Naive thymus-derived CD4-positive, alpha-beta T cell (primary cell): ENCODE measurements at regions not wholly inside any gene's neighbourhood (a gene's known extent, or its start where the extent isn't known, plus 50 kb on each side); places are given as distances from the start of the nearest gene placed in this dataset.

ENCODE experiments used
- ATAC-seq: fragments of 150-1000 bp; cut with Tn5 transposase; 2 replicates; pipeline ENCODE4 v1.10.0; 2021; ENCODE audit warnings: mild to moderate bottlenecking, moderate library complexity
- CTCF ChIA-PET: fragments of 350-600 bp; sonication (Branson Sonifier 250); formaldehyde crosslinking; loops from one replicate; lab custom pipeline; 2021; ENCODE audit warnings: antibody characterized with exemption; lab: Charles Lee
- POLR2A ChIA-PET: fragments of 350-600 bp; sonication (Branson Sonifier 250); formaldehyde crosslinking; loops from one replicate; lab custom pipeline; 2021; ENCODE audit warnings: antibody characterized with exemption, inconsistent platforms; lab: Charles Lee
- DNase-seq, 9 donors: peaks; one replicate each; pipeline versions ENCODE4 v3.0.0 to v3.0.0-alpha.2; 2020 to 2022; ENCODE audit warnings: mixed read lengths in 1 of 9
- H3K27ac ChIP-seq: one replicate; pipeline ENCODE4 v1.7.0; 2013; ENCODE audit warnings: mild to moderate bottlenecking, low read depth, low read length, moderate library complexity
- H3K27me3 ChIP-seq, 2 donors: one replicate each; pipeline ENCODE4 v1.7.0; 2013; ENCODE audit warnings: low read length in 2 of 2, mild to moderate bottlenecking in 2 of 2, moderate library complexity in 2 of 2; ENCODE audit not compliant: control insufficient read depth in 2 of 2, insufficient read depth in 2 of 2
- H3K36me3 ChIP-seq, 3 experiments: 1 replicate in 2 of 3; 2 replicates in 1 of 3; pipeline ENCODE4 v1.7.0; 2013; ENCODE audit warnings: low read length in 3 of 3, mild to moderate bottlenecking in 3 of 3, moderate library complexity in 1 of 3; ENCODE audit not compliant: insufficient read depth in 3 of 3, control insufficient read depth in 2 of 3
- H3K4me1 ChIP-seq, 2 donors: one replicate each; pipeline ENCODE4 v1.7.0; 2013; ENCODE audit warnings: low read length in 2 of 2, mild to moderate bottlenecking in 2 of 2, moderate library complexity in 1 of 2; ENCODE audit not compliant: control insufficient read depth in 2 of 2, insufficient read depth in 2 of 2
- H3K4me3 ChIP-seq: 2 replicates; pipeline ENCODE4 v1.7.0; 2013; ENCODE audit warnings: mild to moderate bottlenecking, low read length
- H3K9me3 ChIP-seq, 3 experiments: 1 replicate in 2 of 3; 2 replicates in 1 of 3; pipeline ENCODE4 v1.7.0; 2013; ENCODE audit warnings: low read length in 3 of 3; ENCODE audit not compliant: control insufficient read depth in 2 of 3
- H3K27ac Mint-ChIP-seq, 9 donors: one replicate each; pipeline ENCODE4 v1.8.0; 2020 to 2022; ENCODE audit warnings: mixed read lengths in 9 of 9, mild to moderate bottlenecking in 8 of 9, moderate library complexity in 5 of 9, inconsistent platforms in 2 of 9
- H3K27me3 Mint-ChIP-seq, 5 donors: one replicate each; pipeline ENCODE4 v1.8.0; 2021 to 2022; ENCODE audit warnings: mixed read lengths in 5 of 5, mild to moderate bottlenecking in 1 of 5
- H3K36me3 Mint-ChIP-seq, 5 donors: one replicate each; pipeline ENCODE4 v1.8.0; 2020 to 2022; ENCODE audit warnings: mixed read lengths in 5 of 5, mild to moderate bottlenecking in 3 of 5, inconsistent platforms in 1 of 5
- H3K4me1 Mint-ChIP-seq, 7 donors: one replicate each; pipeline ENCODE4 v1.8.0; 2020 to 2022; ENCODE audit warnings: mixed read lengths in 7 of 7, mild to moderate bottlenecking in 3 of 7, inconsistent platforms in 1 of 7
- H3K4me3 Mint-ChIP-seq, 10 donors: one replicate each; pipeline ENCODE4 v1.8.0; 2020 to 2022; ENCODE audit warnings: mild to moderate bottlenecking in 10 of 10, mixed read lengths in 10 of 10, moderate library complexity in 6 of 10, inconsistent platforms in 2 of 10
- H3K9me3 Mint-ChIP-seq, 11 donors: one replicate each; pipeline ENCODE4 v1.8.0; 2020 to 2022; ENCODE audit warnings: mixed read lengths in 11 of 11, mild to moderate bottlenecking in 4 of 11, inconsistent platforms in 1 of 11, moderate library complexity in 1 of 11
- intact Hi-C, 2 donors: fragments of 100-400 bp; cut with micrococcal nuclease; formaldehyde crosslinking; loops; one replicate each; pipeline ENCODE4 v1.15.1; 2023

DNA sequence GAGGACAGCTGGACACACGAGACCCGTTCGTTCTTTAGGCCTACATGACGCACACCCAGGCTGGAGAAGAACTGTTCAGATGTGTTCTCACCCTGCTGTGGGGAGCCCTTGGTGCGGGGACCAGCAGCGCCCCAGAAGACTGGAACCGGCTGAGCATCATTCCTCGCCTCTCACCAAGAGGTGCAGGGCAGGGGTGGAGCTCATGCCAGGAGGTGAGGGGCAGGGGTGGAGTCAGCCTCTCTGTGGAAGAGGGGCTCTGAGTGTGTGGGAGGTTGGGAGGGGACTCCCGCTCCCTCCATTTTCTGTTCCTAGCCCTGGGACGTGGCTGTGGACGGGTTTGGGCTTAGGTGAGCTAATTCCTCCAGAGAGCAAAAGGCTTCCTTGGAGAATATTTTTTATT is 66.0 kb upstream of the SHH start:
- Mint-ChIP-seq H3K27ac (no peak overlapping the region), H3K4me3 (no peak overlapping the region), H3K27me3 (peaks cover 3 to 17% (median 11%) of the 10 kb centered on the region in 5 donors), H3K36me3 (no peaks in the 10 kb centered on the region), H3K4me1 (no peaks in the 10 kb centered on the region), H3K9me3 (peaks cover 0 to 3% (median 0%) of the 10 kb centered on the region in 11 donors)
- Histone ChIP-seq H3K4me3 (no peak overlapping the region), H3K27ac (no peak overlapping the region), H3K27me3 (peaks cover 0 to 4% of the 10 kb centered on the region in 2 donors), H3K36me3 (no peaks in the 10 kb centered on the region), H3K4me1 (no peaks in the 10 kb centered on the region), H3K9me3 (no peaks in the 10 kb centered on the region)
- ATAC-seq = no peak
- CTCF ChIA-PET = no interaction called here
- POLR2A ChIA-PET = no interaction called here
- no peak for DNase-seq
- intact Hi-C loops = no loop called here

DNA sequence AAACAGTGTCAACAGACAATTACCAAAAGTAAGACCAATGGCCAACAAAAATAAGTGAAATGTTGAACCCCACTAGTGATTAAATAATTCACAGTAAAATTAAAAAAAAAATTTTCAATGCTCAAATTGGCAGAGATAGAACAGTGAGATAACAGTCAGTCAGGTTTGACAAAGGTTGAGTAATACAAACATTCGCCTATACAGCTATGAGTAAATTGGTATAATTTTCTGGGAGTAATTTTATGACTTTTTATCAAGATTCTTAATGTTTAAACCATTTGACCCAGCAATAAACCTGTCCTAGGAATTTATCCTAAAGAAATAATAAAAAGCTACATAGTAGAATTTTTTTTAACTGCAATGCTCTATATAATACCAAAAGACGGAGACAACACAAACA is 64.9 kb upstream of the SHH start:
- Mint-ChIP-seq H3K4me3 (no peak overlapping the region), H3K9me3 (peaks cover 0 to 3% (median 0%) of the 10 kb centered on the region in 11 donors), H3K4me1 (no peaks in the 10 kb centered on the region), H3K36me3 (no peaks in the 10 kb centered on the region), H3K27ac (no peak overlapping the region), H3K27me3 (peaks cover 3 to 17% (median 11%) of the 10 kb centered on the region in 5 donors)
- Histone ChIP-seq H3K27me3 (peaks cover 0 to 4% of the 10 kb centered on the region in 2 donors), H3K4me1 (no peaks in the 10 kb centered on the region), H3K36me3 (no peaks in the 10 kb centered on the region), H3K27ac (no peak overlapping the region), H3K9me3 (no peaks in the 10 kb centered on the region), H3K4me3 (no peak overlapping the region)
- ATAC-seq = no peak
- POLR2A ChIA-PET = no interaction called here
- intact Hi-C loops = no loop called here
- DNase-seq = no peak
- CTCF ChIA-PET = no interaction called here

DNA sequence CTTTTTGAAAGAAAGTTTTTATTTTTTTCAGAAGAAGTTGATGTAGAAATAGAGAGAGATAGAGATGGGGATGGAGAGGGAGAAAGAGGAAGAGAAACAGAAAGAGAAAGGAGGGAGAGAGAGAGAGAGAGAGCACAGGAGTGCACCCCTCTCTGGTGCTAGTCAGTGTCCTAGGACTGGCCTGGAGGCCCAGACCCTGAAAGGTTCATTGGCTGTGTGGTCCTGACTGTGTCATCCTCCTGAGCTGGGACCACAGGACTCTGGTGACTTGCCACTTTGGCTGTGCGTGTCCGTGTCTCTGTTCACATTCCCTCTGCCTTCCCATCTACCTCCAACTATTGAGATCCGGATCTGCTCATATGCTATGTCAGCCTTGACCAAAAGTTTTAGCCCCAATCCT is 62.1 kb upstream of the SHH start:
- Histone ChIP-seq H3K36me3 (no peaks in the 10 kb centered on the region), H3K27me3 (no peaks in the 10 kb centered on the region), H3K27ac (no peak overlapping the region), H3K4me1 (no peaks in the 10 kb centered on the region), H3K9me3 (no peaks in the 10 kb centered on the region), H3K4me3 (no peak overlapping the region)
- ChIA-PET POLR2A (no interaction called here), CTCF (no interaction called here)
- H3K4me1 Mint-ChIP-seq = no peaks in the 10 kb centered on the region
- DNase-seq (no peak), ATAC-seq (no peak)
- peaks cover 2 to 22% (median 11%) of the 10 kb centered on the region in 5 donors for H3K27me3 Mint-ChIP-seq
- H3K36me3 Mint-ChIP-seq = no peaks in the 10 kb centered on the region
- intact Hi-C loops = no loop called here
- no peak overlapping the region for H3K4me3 Mint-ChIP-seq
- peaks cover 0 to 2% (median 0%) of the 10 kb centered on the region in 11 donors for H3K9me3 Mint-ChIP-seq
- H3K27ac Mint-ChIP-seq = no peak overlapping the region

DNA sequence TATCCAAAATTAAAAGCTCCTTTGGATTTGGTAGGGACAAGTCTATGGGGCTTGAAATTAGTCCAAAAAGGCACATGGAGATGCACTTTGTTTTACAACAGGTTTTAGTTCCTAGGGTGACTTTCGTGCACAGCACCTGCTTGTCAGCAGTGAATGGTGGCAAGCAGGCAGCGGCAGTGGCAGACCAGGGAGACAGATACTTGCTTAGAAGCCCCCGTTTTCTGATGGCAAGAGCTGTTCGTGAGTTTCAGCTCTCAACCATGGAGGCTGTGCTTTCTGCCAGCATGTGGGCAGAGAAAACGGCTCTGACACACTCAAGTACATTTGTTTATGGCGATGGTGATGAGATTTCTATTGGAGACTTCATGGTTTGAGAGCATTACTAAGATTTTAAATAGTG is 61.7 kb upstream of the SHH start:
- H3K27me3 ChIP-seq = no peaks in the 10 kb centered on the region
- intact Hi-C loops = no loop called here
- Mint-ChIP-seq H3K9me3 (no peaks in the 10 kb centered on the region), H3K4me1 (no peaks in the 10 kb centered on the region), H3K36me3 (no peaks in the 10 kb centered on the region), H3K27me3 (peaks cover 0 to 22% (median 11%) of the 10 kb centered on the region in 5 donors), H3K4me3 (no peak overlapping the region), H3K27ac (no peak overlapping the region)
- H3K27ac ChIP-seq = no peak overlapping the region
- CTCF ChIA-PET = no interaction called here
- H3K9me3 ChIP-seq = no peaks in the 10 kb centered on the region
- POLR2A ChIA-PET = no interaction called here
- H3K36me3 ChIP-seq = no peaks in the 10 kb centered on the region
- ATAC-seq (no peak), DNase-seq (no peak)
- H3K4me1 ChIP-seq = no peaks in the 10 kb centered on the region
- H3K4me3 ChIP-seq = no peak overlapping the region

DNA sequence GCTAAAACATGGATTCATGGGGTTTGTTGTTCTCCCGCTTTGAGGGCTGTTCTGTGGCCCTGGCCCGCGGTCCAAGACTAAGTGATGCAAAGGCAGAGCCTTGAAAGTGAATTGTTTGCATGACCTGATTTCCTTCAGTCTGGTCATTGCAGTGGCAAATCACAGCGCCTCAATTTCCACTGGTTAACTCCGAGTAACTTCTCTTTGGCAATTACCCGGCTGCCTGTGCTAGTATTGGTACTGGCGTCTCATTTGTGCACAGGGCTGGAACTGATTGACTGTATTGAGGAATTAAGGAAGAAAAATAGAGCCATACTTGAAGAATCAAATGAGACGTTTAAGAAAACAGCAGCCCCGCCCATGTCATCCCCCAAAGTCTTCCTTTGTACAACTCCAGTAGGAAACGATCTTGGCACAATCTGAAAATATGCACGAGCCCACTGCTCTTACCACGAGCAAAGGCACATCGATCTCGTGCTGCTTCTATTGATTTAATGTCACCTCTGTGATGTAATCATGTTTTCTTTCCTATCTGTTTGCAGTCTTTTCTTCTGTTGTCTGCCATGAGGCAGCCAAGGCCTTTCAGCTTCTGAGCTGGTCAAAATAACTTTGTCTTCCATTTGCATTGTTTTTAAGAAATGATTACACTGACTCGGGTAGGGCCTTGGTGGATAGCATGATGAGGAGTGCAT is 60.6 kb upstream of the SHH start:
- no peaks in the 10 kb centered on the region for H3K4me1 ChIP-seq
- no peak overlapping the region for H3K27ac ChIP-seq
- H3K4me3 ChIP-seq = no peak overlapping the region
- no peaks in the 10 kb centered on the region for H3K36me3 ChIP-seq
- Mint-ChIP-seq H3K36me3 (no peaks in the 10 kb centered on the region), H3K27me3 (peaks cover 0 to 22% (median 11%) of the 10 kb centered on the region in 5 donors), H3K4me3 (no peak overlapping the region), H3K4me1 (no peaks in the 10 kb centered on the region), H3K9me3 (peaks cover 0 to 1% (median 0%) of the 10 kb centered on the region in 11 donors), H3K27ac (no peak overlapping the region)
- no peaks in the 10 kb centered on the region for H3K27me3 ChIP-seq
- no peak for DNase-seq
- ATAC-seq = no peak
- ChIA-PET POLR2A (no interaction called here), CTCF (no interaction called here)
- no peaks in the 10 kb centered on the region for H3K9me3 ChIP-seq
- intact Hi-C loops = no loop called here

DNA sequence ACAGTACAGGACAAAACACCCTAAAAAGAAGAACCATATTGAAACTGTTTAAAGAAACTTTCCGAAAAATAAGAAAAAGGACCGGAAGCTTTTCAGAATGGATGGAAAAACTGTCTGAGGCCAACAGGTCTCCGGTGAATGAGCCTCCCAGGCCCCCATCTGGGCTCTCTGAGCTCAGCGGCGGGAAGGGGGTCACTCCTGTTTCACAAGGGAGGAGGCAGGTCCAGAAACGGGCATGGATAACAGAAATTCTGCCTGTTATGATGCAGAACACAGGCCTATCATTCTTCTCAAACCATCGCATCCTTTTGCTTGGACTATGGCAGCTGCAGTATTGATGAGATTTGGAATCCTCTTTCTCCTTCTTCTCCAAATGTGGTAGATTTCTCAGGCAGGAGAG is 58.9 kb upstream of the SHH start:
- Mint-ChIP-seq H3K36me3 (no peaks in the 10 kb centered on the region), H3K9me3 (peaks cover 0 to 1% (median 0%) of the 10 kb centered on the region in 11 donors), H3K4me1 (no peaks in the 10 kb centered on the region), H3K4me3 (no peak overlapping the region), H3K27ac (no peak overlapping the region), H3K27me3 (peaks cover 5 to 23% (median 11%) of the 10 kb centered on the region in 5 donors)
- POLR2A ChIA-PET = no interaction called here
- Histone ChIP-seq H3K36me3 (no peaks in the 10 kb centered on the region), H3K4me1 (no peaks in the 10 kb centered on the region), H3K27me3 (no peaks in the 10 kb centered on the region), H3K9me3 (no peaks in the 10 kb centered on the region), H3K4me3 (no peak overlapping the region), H3K27ac (no peak overlapping the region)
- ATAC-seq (no peak), DNase-seq (no peak)
- CTCF ChIA-PET = no interaction called here
- intact Hi-C loops = no loop called here
